Activated CD4-positive, alpha-beta memory T cell treated with anti-CD3 and anti-CD28 coated beads, Interleukin-2, amount 10 ng/mL, durations not matched to agents 7 days and 5 days (primary cell): ENCODE measurements at regions not wholly inside any gene's neighbourhood (a gene's known extent, or its start where the extent isn't known, plus 50 kb on each side); places are given as distances from the start of the nearest gene placed in this dataset.

Experiments used
- CTCF ChIA-PET: fragments of 350-600 bp; sonication (Branson Sonifier 250); formaldehyde crosslinking; loops from one replicate; lab custom pipeline; 2021; ENCODE audit warnings: antibody characterized with exemption, inconsistent platforms; lab: Charles Lee
- POLR2A ChIA-PET: fragments of 350-600 bp; sonication (Branson Sonifier 250); formaldehyde crosslinking; loops from one replicate; lab custom pipeline; 2021; ENCODE audit warnings: antibody characterized with exemption; lab: Charles Lee
- DNase-seq: peaks from one replicate; pipeline ENCODE4 v3.0.0-alpha.2; 2020
- H3K27ac Mint-ChIP-seq: one replicate; pipeline ENCODE4 v1.8.0; 2021; ENCODE audit warnings: mild to moderate bottlenecking, mixed read lengths
- H3K27me3 Mint-ChIP-seq: one replicate; pipeline ENCODE4 v1.8.0; 2021; ENCODE audit warnings: mixed read lengths
- H3K36me3 Mint-ChIP-seq: one replicate; pipeline ENCODE4 v1.8.0; 2021; ENCODE audit warnings: low read depth, mixed read lengths
- H3K4me1 Mint-ChIP-seq: one replicate; pipeline ENCODE4 v1.8.0; 2021; ENCODE audit warnings: mixed read lengths
- H3K4me3 Mint-ChIP-seq: one replicate; pipeline ENCODE4 v1.8.0; 2021; ENCODE audit warnings: mild to moderate bottlenecking, mixed read lengths
- H3K9me3 Mint-ChIP-seq: one replicate; pipeline ENCODE4 v1.8.0; 2021; ENCODE audit warnings: mixed read lengths

GRCh38 chr1:38579056-38579455 lies 280.5 kb downstream of the RRAGC start:
- peaks cover 75% of the 10 kb centered on the region for H3K27me3 Mint-ChIP-seq
- no peak overlapping the region for H3K4me3 Mint-ChIP-seq
- POLR2A ChIA-PET: no interaction called here
- H3K27ac Mint-ChIP-seq: no peak overlapping the region
- H3K4me1 Mint-ChIP-seq: peaks cover 8% of the 10 kb centered on the region
- no peaks in the 10 kb centered on the region for H3K36me3 Mint-ChIP-seq
- CTCF ChIA-PET: no interaction called here
- DNase-seq: no peak
- H3K9me3 Mint-ChIP-seq: no peaks in the 10 kb centered on the region

- CTCF ChIA-PET: no interaction called here
- peaks cover 8% of the 10 kb centered on the region for H3K4me1 Mint-ChIP-seq
- H3K27me3 Mint-ChIP-seq: peaks cover 70% of the 10 kb centered on the region
- no peak overlapping the region for H3K27ac Mint-ChIP-seq
- no peak overlapping the region for H3K4me3 Mint-ChIP-seq
- no peak for DNase-seq
- H3K36me3 Mint-ChIP-seq: no peaks in the 10 kb centered on the region
- POLR2A ChIA-PET: no interaction called here
- no peaks in the 10 kb centered on the region for H3K9me3 Mint-ChIP-seq
These were observed 281.2 kb downstream of the RRAGC start for GRCh38 chr1:38578271-38578951.

- Mint-ChIP-seq H3K27ac (no peak overlapping the region), H3K9me3 (no peaks in the 10 kb centered on the region), H3K4me3 (no peak overlapping the region), H3K27me3 (peaks cover 70% of the 10 kb centered on the region), H3K4me1 (peaks cover 8% of the 10 kb centered on the region), H3K36me3 (no peaks in the 10 kb centered on the region)
- ChIA-PET CTCF (no interaction called here), POLR2A (no interaction called here)
- no peak for DNase-seq
These were observed 281.7 kb downstream of the RRAGC start for GRCh38 chr1:38577937-38578270.

GRCh38 chr1:38577385-38577784 lies 282.2 kb downstream of the RRAGC start:
- no peak overlapping the region for H3K27ac Mint-ChIP-seq
- H3K27me3 Mint-ChIP-seq: peaks cover 68% of the 10 kb centered on the region
- peaks cover 8% of the 10 kb centered on the region for H3K4me1 Mint-ChIP-seq
- no peaks in the 10 kb centered on the region for H3K9me3 Mint-ChIP-seq
- no peak for DNase-seq
- ChIA-PET POLR2A (no interaction called here), CTCF (interaction anchor here (0.6 kb wide), 1 partner anchor 388 kb away, joined by 3 read pairs; no protein-coding TSS in a partner anchor)
- no peaks in the 10 kb centered on the region for H3K36me3 Mint-ChIP-seq
- H3K4me3 Mint-ChIP-seq: no peak overlapping the region

GRCh38 chr1:38576241-38576640 lies 283.3 kb downstream of the RRAGC start:
- Mint-ChIP-seq H3K27ac (no peak overlapping the region), H3K9me3 (no peaks in the 10 kb centered on the region), H3K36me3 (no peaks in the 10 kb centered on the region), H3K27me3 (peaks cover 69% of the 10 kb centered on the region), H3K4me3 (no peak overlapping the region), H3K4me1 (peaks cover 8% of the 10 kb centered on the region)
- no peak for DNase-seq
- POLR2A ChIA-PET: no interaction called here
- CTCF ChIA-PET: interaction anchor here (0.6 kb wide), 1 partner anchor 55 kb away, joined by 4 read pairs; no protein-coding TSS in a partner anchor

GRCh38 chr1:38571726-38572125 lies 287.8 kb downstream of the RRAGC start:
- CTCF ChIA-PET: interaction anchor here (1.5 kb wide), 1 partner anchor 14 kb away, joined by 4 read pairs; no protein-coding TSS in a partner anchor
- Mint-ChIP-seq H3K4me3 (no peak overlapping the region), H3K4me1 (peaks cover 3% of the 10 kb centered on the region), H3K9me3 (no peaks in the 10 kb centered on the region), H3K27ac (no peak overlapping the region), H3K36me3 (no peaks in the 10 kb centered on the region), H3K27me3 (peaks cover 47% of the 10 kb centered on the region)
- no peak for DNase-seq
- POLR2A ChIA-PET: interaction anchor here (1.0 kb wide), 1 partner anchor 12 kb away, joined by 3 read pairs; no protein-coding TSS in a partner anchor

GRCh38 chr1:38570657-38570975 lies 289.0 kb downstream of the RRAGC start:
- H3K4me3 Mint-ChIP-seq: no peak overlapping the region
- H3K4me1 Mint-ChIP-seq: peaks cover 3% of the 10 kb centered on the region
- CTCF ChIA-PET: interaction anchor here (1.5 kb wide), 1 partner anchor 15 kb away, joined by 4 read pairs; no protein-coding TSS in a partner anchor
- peaks cover 41% of the 10 kb centered on the region for H3K27me3 Mint-ChIP-seq
- POLR2A ChIA-PET: no interaction called here
- DNase-seq: no peak
- H3K36me3 Mint-ChIP-seq: no peaks in the 10 kb centered on the region
- no peaks in the 10 kb centered on the region for H3K9me3 Mint-ChIP-seq
- no peak overlapping the region for H3K27ac Mint-ChIP-seq

GRCh38 chr1:38569932-38570656 lies 289.5 kb downstream of the RRAGC start:
- H3K9me3 Mint-ChIP-seq: no peaks in the 10 kb centered on the region
- H3K27me3 Mint-ChIP-seq: peaks cover 45% of the 10 kb centered on the region
- H3K36me3 Mint-ChIP-seq: no peaks in the 10 kb centered on the region

GRCh38 chr1:38568061-38568857 lies 291.3 kb downstream of the RRAGC start:
- H3K36me3 Mint-ChIP-seq: no peaks in the 10 kb centered on the region
- no peak overlapping the region for H3K4me3 Mint-ChIP-seq
- H3K27me3 Mint-ChIP-seq: peaks cover 53% of the 10 kb centered on the region
- H3K27ac Mint-ChIP-seq: no peak overlapping the region
- peaks cover 17% of the 10 kb centered on the region for H3K4me1 Mint-ChIP-seq
- DNase-seq: no peak
- CTCF ChIA-PET: interaction anchor here (0.7 kb wide), 1 partner anchor 1112 kb away, joined by 3 read pairs; no protein-coding TSS in a partner anchor
- POLR2A ChIA-PET: interaction anchor here (1.0 kb wide), 1 partner anchor 9 kb away, joined by 3 read pairs; no protein-coding TSS in a partner anchor
- no peaks in the 10 kb centered on the region for H3K9me3 Mint-ChIP-seq

More at GRCh38 chr1:38569932-38570656, 289.5 kb downstream of the RRAGC start:
- peaks cover 5% of the 10 kb centered on the region for H3K4me1 Mint-ChIP-seq
- H3K4me3 Mint-ChIP-seq: no peak overlapping the region
- no peak for DNase-seq
- CTCF ChIA-PET: no interaction called here
- POLR2A ChIA-PET: no interaction called here
- H3K27ac Mint-ChIP-seq: no peak overlapping the region

GRCh38 chr1:38567401-38567800 lies 292.2 kb downstream of the RRAGC start:
- POLR2A ChIA-PET: interaction anchor here (1.0 kb wide), 1 partner anchor 8 kb away, joined by 3 read pairs; no protein-coding TSS in a partner anchor
- CTCF ChIA-PET: no interaction called here
- Mint-ChIP-seq H3K9me3 (no peaks in the 10 kb centered on the region), H3K27me3 (peaks cover 58% of the 10 kb centered on the region), H3K36me3 (no peaks in the 10 kb centered on the region), H3K4me3 (no peak overlapping the region), H3K27ac (no peak overlapping the region), H3K4me1 (peaks cover 25% of the 10 kb centered on the region)
- DNase-seq: no peak

- no peak overlapping the region for H3K27ac Mint-ChIP-seq
- POLR2A ChIA-PET: no interaction called here
These were observed 294.5 kb downstream of the RRAGC start for GRCh38 chr1:38565020-38565491.

GRCh38 chr1:38563942-38564735 lies 295.4 kb downstream of the RRAGC start:
- no peak overlapping the region for H3K27ac Mint-ChIP-seq
- CTCF ChIA-PET: interaction anchor here (1.4 kb wide), 1 partner anchor 36 kb away, joined by 4 read pairs; no protein-coding TSS in a partner anchor
- peaks cover 54% of the 10 kb centered on the region for H3K4me1 Mint-ChIP-seq
- H3K4me3 Mint-ChIP-seq: no peak overlapping the region
- no peaks in the 10 kb centered on the region for H3K9me3 Mint-ChIP-seq
- peak; percentile 23 for DNase-seq
- POLR2A ChIA-PET: no interaction called here
- H3K36me3 Mint-ChIP-seq: no peaks in the 10 kb centered on the region
- H3K27me3 Mint-ChIP-seq: peaks cover 44% of the 10 kb centered on the region

More at GRCh38 chr1:38565020-38565491, 294.5 kb downstream of the RRAGC start:
- Mint-ChIP-seq H3K4me1 (peaks cover 45% of the 10 kb centered on the region), H3K27me3 (peaks cover 47% of the 10 kb centered on the region), H3K4me3 (no peak overlapping the region), H3K9me3 (no peaks in the 10 kb centered on the region), H3K36me3 (no peaks in the 10 kb centered on the region)
- CTCF ChIA-PET: interaction anchor here (1.4 kb wide), 1 partner anchor 37 kb away, joined by 4 read pairs; no protein-coding TSS in a partner anchor
- no peak for DNase-seq
